8988T (cell line): ENCODE measurements at regions not wholly inside any gene's neighbourhood (a gene's known extent, or its start where the extent isn't known, plus 50 kb on each side); places are given as distances from the start of the nearest gene placed in this dataset.

Source experiments
- DNase-seq: peaks from one replicate; pipeline ENCODE4 v3.0.0; 2011

DNA sequence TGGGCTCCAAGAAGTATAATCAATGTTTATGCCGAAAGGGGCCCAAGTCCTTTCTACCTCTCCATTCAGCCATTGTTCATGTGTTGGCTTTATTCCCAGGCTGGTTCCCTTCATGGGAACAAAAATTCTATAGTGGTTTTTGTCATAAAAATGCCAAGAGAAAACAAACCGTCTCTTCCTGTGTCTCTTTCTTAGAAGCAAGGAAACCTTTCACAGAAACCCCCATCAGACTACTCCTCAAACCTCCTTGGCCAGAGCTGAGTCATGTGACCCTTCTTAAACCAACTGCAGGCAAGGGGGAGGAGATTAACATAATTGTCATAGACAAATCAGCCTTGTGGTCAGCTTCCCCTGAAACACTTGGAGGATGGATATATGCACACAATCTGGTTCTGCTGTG is 75.1 kb upstream of the TANK start:
- no peak for DNase-seq

DNA sequence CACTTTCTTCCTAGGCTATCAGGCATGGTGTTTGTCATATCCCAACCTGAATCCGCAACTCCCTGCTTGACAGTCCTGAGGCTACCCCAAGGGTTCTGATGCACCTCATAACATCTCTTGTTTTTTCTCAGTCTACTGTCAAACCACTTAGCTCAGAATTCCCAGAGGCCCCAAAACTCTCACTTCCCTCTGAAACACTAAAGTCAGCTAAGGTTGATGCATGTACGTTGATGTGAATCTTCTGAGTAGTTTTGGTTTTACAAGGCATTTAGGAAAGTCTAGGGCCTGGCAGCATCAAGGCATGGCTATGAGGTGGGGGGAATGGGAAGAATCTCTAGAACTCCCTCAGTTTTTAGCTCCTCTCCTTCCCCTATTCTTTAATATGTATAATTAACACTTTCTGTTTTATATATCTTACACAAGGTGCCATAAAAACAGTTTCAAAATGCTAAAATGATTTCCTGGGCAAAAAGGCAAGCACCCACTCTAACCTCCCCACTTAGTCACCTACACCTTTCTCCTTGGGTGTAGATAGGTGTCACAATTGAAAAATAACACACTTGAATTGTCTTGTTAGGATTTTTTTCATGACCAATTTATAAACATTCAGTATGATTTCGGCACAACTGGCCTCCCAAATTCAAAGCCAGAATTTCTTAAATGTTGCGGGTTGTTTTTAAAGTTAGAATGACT is 71.4 kb upstream of the TANK start:
- no peak for DNase-seq

DNA sequence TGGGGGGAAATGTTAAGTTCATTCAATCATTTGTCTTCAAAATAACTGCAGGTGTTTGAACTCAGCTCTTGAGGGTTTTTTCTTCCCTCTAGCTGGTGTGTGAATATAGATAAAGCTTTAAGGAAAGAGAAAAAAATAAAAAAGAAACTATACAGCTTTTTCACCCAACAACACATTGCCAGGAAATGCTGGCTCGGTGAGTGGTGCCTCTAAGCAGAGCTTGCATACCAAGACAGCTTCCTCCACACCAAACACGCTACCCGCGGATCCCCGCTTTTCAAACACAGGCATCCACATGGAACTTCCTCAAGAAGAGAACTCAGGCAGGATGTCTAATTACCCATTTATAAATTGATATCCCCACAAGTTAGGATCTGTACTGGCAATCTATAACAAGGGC is 69.8 kb upstream of the TANK start:
- no peak for DNase-seq

DNA sequence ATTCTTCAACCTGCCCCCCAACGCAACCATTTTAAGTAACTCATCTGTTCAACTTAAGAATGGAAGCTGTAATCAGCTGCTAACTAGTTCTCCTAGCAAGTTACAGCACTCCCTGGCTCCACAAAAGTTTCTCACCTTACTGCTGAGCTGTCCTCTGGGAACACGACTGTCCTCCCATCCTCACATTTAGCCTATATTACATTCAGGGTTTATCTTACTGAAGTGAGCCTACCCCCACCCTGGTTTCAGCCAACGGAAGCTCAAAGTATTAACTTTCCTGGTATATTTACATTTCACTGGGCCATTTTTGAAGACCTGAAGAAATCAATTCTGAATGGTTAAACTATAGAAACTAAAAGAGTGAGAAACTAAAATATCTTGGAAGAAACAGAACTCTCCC is 64.9 kb upstream of the TANK start:
- DNase-seq, result no peak

DNA sequence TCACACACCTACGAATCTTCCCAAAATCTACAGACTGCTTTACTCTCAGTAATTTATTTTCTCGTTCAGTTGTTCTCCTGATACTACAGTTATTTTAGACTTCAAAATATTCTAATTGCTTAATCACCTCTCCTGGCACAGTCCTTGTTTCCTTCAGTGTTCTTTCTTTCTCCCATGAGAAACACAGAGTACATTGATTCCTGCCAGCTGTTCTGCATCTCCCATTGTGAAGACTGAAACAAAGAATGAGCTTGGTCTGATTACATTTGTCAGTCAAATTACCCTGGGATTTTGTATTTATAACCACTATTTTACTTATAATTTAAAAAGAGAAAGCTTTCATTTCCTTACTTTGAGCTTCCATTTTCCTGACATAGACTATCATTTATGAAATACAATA is 63.9 kb upstream of the TANK start:
- no peak for DNase-seq

DNA sequence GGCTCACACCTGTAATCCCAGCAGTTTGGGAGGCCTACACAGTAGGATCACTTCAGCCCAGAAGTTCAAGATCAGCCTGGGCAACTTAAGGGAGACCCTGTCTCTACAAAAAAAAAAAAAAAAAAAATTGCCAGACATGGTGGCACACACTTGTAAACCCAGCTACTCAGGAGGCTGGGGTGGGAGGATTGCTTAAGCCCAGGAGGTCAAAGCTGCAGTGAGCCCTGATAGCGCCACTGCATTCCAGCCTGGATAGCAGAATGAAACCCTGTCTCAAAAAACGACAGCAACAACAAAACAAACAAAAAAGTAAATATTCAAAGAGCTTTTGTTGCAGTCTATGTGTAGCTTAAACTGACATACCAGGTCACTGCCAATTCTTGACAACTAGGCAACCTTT is 63.1 kb upstream of the TANK start:
- no peak for DNase-seq

DNA sequence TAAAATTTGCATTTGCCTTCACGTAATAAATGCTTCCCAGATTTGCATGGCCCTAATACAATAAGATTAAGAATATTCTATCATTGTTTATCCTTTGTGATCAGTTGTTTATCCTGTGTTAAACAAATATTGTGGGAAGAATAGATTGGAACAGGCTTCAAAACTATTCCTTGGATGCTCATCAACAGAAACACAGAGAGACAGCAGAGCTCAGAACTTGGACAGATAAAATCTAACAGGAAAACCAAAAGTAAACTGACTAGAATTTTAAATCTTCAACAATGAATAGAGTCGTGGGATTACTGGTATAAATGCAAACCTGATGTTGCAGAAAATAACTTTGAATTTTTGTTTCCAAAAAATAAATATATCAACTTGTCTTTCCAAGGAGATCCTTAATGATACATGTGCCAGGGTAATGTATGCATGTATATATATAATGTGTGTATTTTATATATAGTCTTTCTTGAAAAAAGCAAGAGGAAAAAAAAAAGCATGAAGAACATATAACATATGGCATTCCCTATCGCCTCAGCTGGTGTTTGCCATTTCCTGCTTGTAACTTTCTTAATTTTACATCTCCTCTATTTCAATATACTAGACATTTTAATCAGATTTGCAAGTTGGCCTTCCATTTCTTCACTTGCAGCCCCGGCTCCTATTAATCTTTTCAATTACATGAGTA is 59.9 kb upstream of the TANK start:
- no peak for DNase-seq

DNA sequence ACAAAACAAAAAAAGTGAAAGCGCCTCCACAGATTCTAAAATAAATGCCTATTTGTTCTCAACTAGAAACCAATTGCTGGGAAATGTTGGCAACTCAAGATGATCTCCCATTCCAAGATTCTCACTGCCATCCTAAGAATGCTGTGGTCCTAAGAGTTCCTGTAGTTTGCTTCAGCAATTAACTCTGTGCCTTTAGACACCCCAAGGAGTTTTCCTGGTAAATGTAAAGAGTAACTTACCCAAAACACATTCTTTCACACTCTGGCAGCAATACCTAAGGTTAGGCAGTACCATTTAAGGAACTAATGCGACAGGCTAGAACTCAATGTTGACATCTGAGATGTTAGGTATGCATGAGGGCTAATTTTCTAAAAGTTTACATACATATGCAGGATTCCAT is 58.8 kb upstream of the TANK start:
- DNase-seq, result no peak

DNA sequence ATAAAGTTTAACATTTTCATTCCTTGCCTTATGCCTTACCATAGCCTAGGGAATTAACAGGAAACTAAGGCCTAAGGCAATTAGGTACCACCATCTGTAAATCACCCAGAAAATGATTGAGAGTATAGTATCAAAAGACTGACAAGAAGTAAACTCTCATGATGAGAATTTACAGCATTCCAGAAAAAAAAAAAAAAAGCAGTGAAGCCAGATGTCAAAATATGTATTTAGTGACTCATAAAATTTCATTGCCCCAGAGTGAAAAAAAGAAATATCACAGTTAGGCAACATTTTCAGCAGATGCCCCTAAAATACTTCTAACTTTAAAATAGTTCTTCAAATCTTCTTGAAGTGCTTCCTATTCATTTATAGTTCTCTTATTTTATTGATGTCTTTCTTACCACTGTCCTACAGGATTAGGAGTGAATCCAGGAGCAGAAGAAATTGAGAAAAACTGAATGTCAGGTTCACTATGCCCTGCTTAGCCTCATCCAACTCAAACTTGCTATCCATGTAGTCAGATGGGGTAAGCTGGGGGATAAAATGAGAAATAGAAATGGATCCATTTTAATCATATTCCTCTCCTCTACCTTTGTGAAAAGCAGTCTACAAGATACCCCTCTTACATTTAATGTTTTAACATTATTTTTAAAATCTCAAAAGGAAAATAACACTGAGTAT is 57.3 kb upstream of the TANK start:
- DNase-seq, result no peak

DNA sequence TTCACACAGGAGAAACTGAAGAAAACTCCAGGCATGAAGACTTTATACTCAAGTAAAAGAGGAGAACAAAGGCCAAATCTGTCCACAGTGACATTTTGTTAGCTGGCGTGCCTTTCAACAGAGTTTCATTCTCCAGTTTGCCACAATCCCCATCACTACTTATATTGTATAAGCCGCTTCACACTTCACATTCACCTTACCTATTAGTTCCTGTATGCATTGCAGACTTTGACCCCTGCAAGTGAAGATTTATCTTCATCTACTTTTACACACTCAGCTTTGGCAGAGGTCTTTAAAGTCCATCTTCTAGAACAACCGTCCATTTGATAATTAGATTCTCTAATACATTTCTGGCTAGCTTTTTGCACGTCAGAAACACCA is 56.8 kb upstream of the TANK start:
- no peak for DNase-seq

DNA sequence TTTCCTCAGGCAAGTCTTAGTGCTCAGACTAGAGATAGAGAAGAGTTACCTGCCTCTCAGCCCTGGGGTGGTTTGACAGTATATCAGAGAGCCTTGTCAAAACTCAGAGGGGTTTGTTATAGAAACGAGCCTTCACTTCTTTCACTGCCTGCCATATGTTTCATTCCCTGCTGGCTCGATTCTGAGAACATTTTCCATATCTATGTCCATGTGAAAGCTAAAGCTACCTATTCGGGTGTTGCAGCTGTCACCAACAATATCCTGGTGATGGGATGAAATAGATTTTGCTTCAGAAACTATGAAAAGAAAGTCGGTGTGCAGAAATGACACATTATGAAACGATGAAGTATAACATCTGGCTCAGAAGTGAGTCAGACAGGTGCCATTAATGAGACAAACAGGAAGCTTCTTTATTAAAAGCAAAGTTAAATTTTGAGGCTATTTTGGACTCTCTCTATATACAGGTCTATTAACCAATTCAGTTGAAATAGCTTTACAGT is 56.1 kb upstream of the TANK start:
- no peak for DNase-seq

DNA sequence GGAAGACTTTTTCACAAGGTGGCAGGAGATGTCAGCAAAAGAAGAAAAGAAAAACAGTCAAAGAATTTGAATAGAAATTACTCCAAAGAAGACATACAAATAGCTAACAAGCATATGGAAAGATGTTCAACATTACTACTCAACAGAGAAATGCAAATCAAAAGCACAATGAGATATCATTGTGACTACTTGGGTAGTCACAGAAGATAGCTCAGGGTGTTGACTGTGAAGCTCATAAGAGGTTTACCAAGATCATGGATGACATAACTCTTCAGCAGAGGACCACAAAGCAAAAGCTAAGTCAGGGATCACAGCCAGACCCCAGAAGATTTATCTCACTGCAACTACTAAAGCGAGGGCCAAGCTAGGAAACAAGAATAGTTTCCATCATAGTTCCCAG is 53.0 kb upstream of the TANK start:
- DNase-seq, result no peak
